CD14-positive monocyte (primary cell): ENCODE measurements at regions not wholly inside any gene's neighbourhood (a gene's known extent, or its start where the extent isn't known, plus 50 kb on each side); places are given as distances from the start of the nearest gene placed in this dataset.

Experiments used
- DNase-seq, 3 donors: peaks; one replicate each; pipeline ENCODE4 v3.0.0-alpha.2; 2011 to 2022
- H2AFZ ChIP-seq: 2 replicates; pipeline ENCODE4 v1.6.0; 2012; ENCODE audit warnings: mild to moderate bottlenecking, low read depth, low read length, inconsistent platforms; ENCODE audit not compliant: insufficient read depth, poor library complexity, severe bottlenecking
- H3K27ac ChIP-seq, 2 donors: 1 replicate in 1 of 2; 2 replicates in 1 of 2; pipeline ENCODE4 v1.5.1; 2012 to 2013; ENCODE audit warnings: low read length in 2 of 2, control low read depth in 1 of 2, inconsistent platforms in 1 of 2, low read depth in 1 of 2, mild to moderate bottlenecking in 1 of 2
- H3K27me3 ChIP-seq, 2 donors: one replicate each; pipeline versions ENCODE4 v1.6.0 to v1.6.1; 2011 to 2013; ENCODE audit warnings: low read length in 2 of 2; ENCODE audit not compliant: control insufficient read depth in 2 of 2, insufficient read depth in 2 of 2
- H3K36me3 ChIP-seq, 2 donors: replicated peaks in 1 of 2; 1 replicate in 1 of 2; 2 replicates in 1 of 2; pipeline versions ENCODE4 v1.5.1 to v1.6.1; 2012 to 2013; ENCODE audit warnings: low read length in 2 of 2, control low read depth in 1 of 2, inconsistent platforms in 1 of 2, mild to moderate bottlenecking in 1 of 2; ENCODE audit not compliant: insufficient read depth in 2 of 2, control insufficient read depth in 1 of 2
- H3K4me1 ChIP-seq, 2 donors: 1 replicate in 1 of 2; 2 replicates in 1 of 2; pipeline versions ENCODE4 v1.5.1 to v1.6.1; 2012 to 2013; ENCODE audit warnings: low read length in 2 of 2, control low read depth in 1 of 2, inconsistent platforms in 1 of 2, mild to moderate bottlenecking in 1 of 2, moderate library complexity in 1 of 2; ENCODE audit not compliant: insufficient read depth in 2 of 2, control insufficient read depth in 1 of 2
- H3K4me2 ChIP-seq: replicated peaks from 2 replicates; pipeline ENCODE3; 2012; ENCODE audit warnings: low read length, moderate library complexity, mild to moderate bottlenecking; ENCODE audit not compliant: poor library complexity, severe bottlenecking; ENCODE audit errors: extremely low read depth
- H3K4me3 ChIP-seq, 3 experiments: fragments of 200-600 bp in 1 of 3; sonication (generic) in 1 of 3; replicated peaks in 1 of 3; 1 replicate in 2 of 3; 2 replicates in 1 of 3; pipeline ENCODE4 v1.5.1; 2011 to 2013; ENCODE audit warnings: low read length in 3 of 3, mild to moderate bottlenecking in 3 of 3, control low read depth in 2 of 3, low read depth in 2 of 3, inconsistent platforms in 1 of 3, moderate library complexity in 1 of 3
- H3K79me2 ChIP-seq: 2 replicates; pipeline ENCODE4 v1.6.0; 2012; ENCODE audit warnings: mild to moderate bottlenecking, control low read depth, inconsistent platforms, low read length, moderate library complexity; ENCODE audit not compliant: insufficient read depth
- H3K9ac ChIP-seq: 2 replicates; pipeline ENCODE4 v1.6.0; 2017; ENCODE audit warnings: low read length, mild to moderate bottlenecking; ENCODE audit not compliant: insufficient read depth, poor library complexity, severe bottlenecking
- H3K9me3 ChIP-seq, 2 donors: replicated peaks in 1 of 2; 1 replicate in 1 of 2; 2 replicates in 1 of 2; pipeline versions ENCODE4 v1.5.1 to v1.6.1; 2012 to 2013; ENCODE audit warnings: low read length in 2 of 2, control low read depth in 1 of 2; ENCODE audit not compliant: control insufficient read depth in 1 of 2, insufficient read depth in 1 of 2
- H4K20me1 ChIP-seq: 2 replicates; pipeline ENCODE4 v1.6.0; 2012; ENCODE audit warnings: mild to moderate bottlenecking, low read length, control low read depth, moderate library complexity; ENCODE audit not compliant: insufficient read depth
- H3K27ac Mint-ChIP-seq, 7 donors: one replicate each; pipeline ENCODE4 v1.8.0; 2020; ENCODE audit warnings: mild to moderate bottlenecking in 7 of 7, mixed read lengths in 7 of 7, moderate library complexity in 6 of 7, inconsistent platforms in 2 of 7
- H3K27me3 Mint-ChIP-seq, 3 donors: one replicate each; pipeline ENCODE4 v1.8.0; 2021 to 2022; ENCODE audit warnings: low read depth in 3 of 3, mild to moderate bottlenecking in 3 of 3, mixed read lengths in 3 of 3, moderate library complexity in 3 of 3, inconsistent platforms in 1 of 3
- H3K36me3 Mint-ChIP-seq, 2 donors: one replicate each; pipeline ENCODE4 v1.8.0; 2020; ENCODE audit warnings: mixed read lengths in 2 of 2, inconsistent platforms in 1 of 2, mild to moderate bottlenecking in 1 of 2
- H3K4me1 Mint-ChIP-seq: one replicate; pipeline ENCODE4 v1.8.0; 2020; ENCODE audit warnings: mild to moderate bottlenecking, mixed read lengths
- H3K4me3 Mint-ChIP-seq, 2 donors: one replicate each; pipeline ENCODE4 v1.8.0; 2020; ENCODE audit warnings: mild to moderate bottlenecking in 2 of 2, mixed read lengths in 2 of 2, moderate library complexity in 1 of 2
- H3K9me3 Mint-ChIP-seq, 7 donors: one replicate each; pipeline ENCODE4 v1.8.0; 2020 to 2022; ENCODE audit warnings: mixed read lengths in 7 of 7, mild to moderate bottlenecking in 6 of 7, moderate library complexity in 6 of 7, inconsistent platforms in 2 of 7
- WGBS: methylation state at CpG from one replicate; pipeline ENCODE4 v1.1.5; 2013; ENCODE audit warnings: missing lambda C conversion rate; ENCODE audit not compliant: insufficient coverage; 5-methylcytosine and 5-hydroxymethylcytosine counted together
- intact Hi-C, 2 donors: fragments of 100-400 bp; cut with micrococcal nuclease; formaldehyde crosslinking; loops; one replicate each; pipeline versions ENCODE4 v1.15.0 to v1.15.1; 2023
- TF ChIP-seq, protein P1 (sequence below): fragments of 200-600 bp; IDR thresholded peaks from one replicate; pipeline ENCODE4 v1.8.0; 2022; ENCODE audit warnings: antibody characterized with exemption, mild to moderate bottlenecking

DNA sequence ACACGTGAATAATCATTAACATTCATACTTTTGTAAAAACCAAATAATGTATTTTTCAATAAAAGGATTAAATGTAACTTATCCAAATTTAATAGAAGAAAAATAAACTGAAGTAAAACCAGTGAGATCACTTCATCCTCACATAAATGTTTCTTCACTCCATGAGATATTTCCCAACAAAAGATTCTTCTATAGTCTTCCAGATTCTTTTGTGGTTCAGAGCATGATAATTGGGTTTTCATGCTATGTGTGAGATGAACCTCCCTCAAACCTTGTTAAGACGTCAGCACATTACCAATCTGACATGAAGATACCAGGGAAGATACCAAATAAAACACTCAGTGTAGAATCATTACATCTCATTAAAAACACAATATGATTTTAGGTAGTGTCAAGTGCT is 62.9 kb upstream of the OXGR1 start:
- H3K27ac ChIP-seq = no peak overlapping the region
- WGBS = no CpG with 5 or more reads among the region's 2 CpGs
- Mint-ChIP-seq H3K4me1 (no peaks in the 10 kb centered on the region), H3K4me3 (no peak overlapping the region), H3K27ac (no peak overlapping the region), H3K27me3 (peaks cover 10 to 18% (median 13%) of the 10 kb centered on the region in 3 donors), H3K36me3 (no peaks in the 10 kb centered on the region), H3K9me3 (peaks cover 0 to 18% (median 11%) of the 10 kb centered on the region in 7 donors)
- H3K4me3 ChIP-seq = no peak overlapping the region
- H3K9me3 ChIP-seq = peaks cover 0 to 4% of the 10 kb centered on the region in 2 donors
- H3K4me2 ChIP-seq = no peak overlapping the region
- no peaks in the 10 kb centered on the region for H3K4me1 ChIP-seq
- peaks cover 0 to 6% of the 10 kb centered on the region in 2 donors for H3K27me3 ChIP-seq
- H3K9ac ChIP-seq = no peak overlapping the region
- TF ChIP-seq, protein P1, sequence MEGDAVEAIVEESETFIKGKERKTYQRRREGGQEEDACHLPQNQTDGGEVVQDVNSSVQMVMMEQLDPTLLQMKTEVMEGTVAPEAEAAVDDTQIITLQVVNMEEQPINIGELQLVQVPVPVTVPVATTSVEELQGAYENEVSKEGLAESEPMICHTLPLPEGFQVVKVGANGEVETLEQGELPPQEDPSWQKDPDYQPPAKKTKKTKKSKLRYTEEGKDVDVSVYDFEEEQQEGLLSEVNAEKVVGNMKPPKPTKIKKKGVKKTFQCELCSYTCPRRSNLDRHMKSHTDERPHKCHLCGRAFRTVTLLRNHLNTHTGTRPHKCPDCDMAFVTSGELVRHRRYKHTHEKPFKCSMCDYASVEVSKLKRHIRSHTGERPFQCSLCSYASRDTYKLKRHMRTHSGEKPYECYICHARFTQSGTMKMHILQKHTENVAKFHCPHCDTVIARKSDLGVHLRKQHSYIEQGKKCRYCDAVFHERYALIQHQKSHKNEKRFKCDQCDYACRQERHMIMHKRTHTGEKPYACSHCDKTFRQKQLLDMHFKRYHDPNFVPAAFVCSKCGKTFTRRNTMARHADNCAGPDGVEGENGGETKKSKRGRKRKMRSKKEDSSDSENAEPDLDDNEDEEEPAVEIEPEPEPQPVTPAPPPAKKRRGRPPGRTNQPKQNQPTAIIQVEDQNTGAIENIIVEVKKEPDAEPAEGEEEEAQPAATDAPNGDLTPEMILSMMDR = no peak
- DNase-seq = no peak
- H3K36me3 ChIP-seq = no peaks in the 10 kb centered on the region
- H3K79me2 ChIP-seq = no peaks in the 10 kb centered on the region
- H2AFZ ChIP-seq = no peak overlapping the region
- intact Hi-C loops = no loop called here
- no peaks in the 10 kb centered on the region for H4K20me1 ChIP-seq

DNA sequence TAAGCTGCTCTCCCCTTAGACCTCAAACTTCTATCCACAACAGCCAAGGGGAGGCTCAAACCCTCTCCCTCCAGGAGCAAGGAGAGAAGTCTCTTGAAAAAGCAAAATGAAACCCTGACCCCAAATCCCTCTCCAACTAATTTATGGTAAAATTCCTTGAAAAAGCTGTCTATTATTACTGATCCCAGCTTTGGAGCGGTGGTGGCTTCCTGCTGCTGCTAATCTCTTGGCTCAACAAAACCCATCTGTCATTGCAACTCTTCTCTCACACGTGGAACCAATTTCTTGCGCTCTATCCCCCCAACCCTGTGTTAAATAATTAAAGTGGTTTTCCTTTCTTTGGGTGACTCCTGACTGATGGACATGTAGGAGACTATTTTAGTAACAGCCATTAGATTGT is 64.1 kb upstream of the OXGR1 start:
- Mint-ChIP-seq H3K36me3 (no peaks in the 10 kb centered on the region), H3K27ac (no peak overlapping the region), H3K4me3 (peak overlapping the region in 1 of 2 donors; percentile 0), H3K27me3 (peaks cover 10 to 19% (median 13%) of the 10 kb centered on the region in 3 donors), H3K4me1 (no peaks in the 10 kb centered on the region), H3K9me3 (peaks cover 0 to 16% (median 9%) of the 10 kb centered on the region in 7 donors)
- Histone ChIP-seq H3K27ac (no peak overlapping the region), H3K4me1 (no peaks in the 10 kb centered on the region), H3K9me3 (peaks cover 0 to 4% of the 10 kb centered on the region in 2 donors), H2AFZ (no peak overlapping the region), H3K9ac (no peak overlapping the region), H3K36me3 (no peaks in the 10 kb centered on the region), H3K79me2 (no peaks in the 10 kb centered on the region), H3K4me3 (no peak overlapping the region), H3K27me3 (peaks cover 0 to 6% of the 10 kb centered on the region in 2 donors), H4K20me1 (no peaks in the 10 kb centered on the region), H3K4me2 (no peak overlapping the region)
- DNase-seq = no peak
- WGBS = no CpG with 5 or more reads among the region's 3 CpGs
- intact Hi-C loops = no loop called here
- TF ChIP-seq, protein P1 = no peak
